ENCODE measurements at regions not wholly inside any gene's neighbourhood (a gene's known extent, or its start where the extent isn't known, plus 50 kb on each side); places are given as distances from the start of the nearest gene placed in this dataset.
"Not testable (repeated sequence)": the region's sequence is repeated elsewhere in the genome, so short reads cannot be mapped to it uniquely, and the experiment has no call there.

DNA sequence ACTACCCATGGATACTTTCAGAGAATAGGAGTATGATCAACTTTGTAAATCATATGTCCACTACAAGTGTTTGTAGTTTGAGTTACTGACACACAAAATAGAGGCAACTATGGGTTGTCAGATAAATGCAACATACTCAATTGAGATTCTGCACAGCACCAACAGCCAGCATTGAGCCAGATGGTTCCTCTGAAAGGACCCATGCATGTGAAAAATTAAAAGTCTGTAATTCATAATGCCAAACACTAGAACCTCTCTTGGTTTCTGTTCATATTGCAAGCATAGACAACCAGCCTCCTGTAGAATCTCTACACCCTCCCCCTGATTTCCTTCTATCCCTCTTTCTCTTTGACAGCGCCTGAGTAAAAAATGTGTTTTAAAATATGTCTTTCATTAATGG, 831.0 kb downstream of the C12orf50 start:
- H3K9me3 ChIP-seq (replicated peaks in 1 of 3), result no peaks in the 10 kb centered on the region
- H3K27ac ChIP-seq, result no peak overlapping the region
- DNase-seq, result no peak
- H3K4me1 ChIP-seq (replicated peaks in 1 of 2), result no peaks in the 10 kb centered on the region
- H3K4me3 ChIP-seq, result no peak overlapping the region
- TF ChIP-seq, protein P1, sequence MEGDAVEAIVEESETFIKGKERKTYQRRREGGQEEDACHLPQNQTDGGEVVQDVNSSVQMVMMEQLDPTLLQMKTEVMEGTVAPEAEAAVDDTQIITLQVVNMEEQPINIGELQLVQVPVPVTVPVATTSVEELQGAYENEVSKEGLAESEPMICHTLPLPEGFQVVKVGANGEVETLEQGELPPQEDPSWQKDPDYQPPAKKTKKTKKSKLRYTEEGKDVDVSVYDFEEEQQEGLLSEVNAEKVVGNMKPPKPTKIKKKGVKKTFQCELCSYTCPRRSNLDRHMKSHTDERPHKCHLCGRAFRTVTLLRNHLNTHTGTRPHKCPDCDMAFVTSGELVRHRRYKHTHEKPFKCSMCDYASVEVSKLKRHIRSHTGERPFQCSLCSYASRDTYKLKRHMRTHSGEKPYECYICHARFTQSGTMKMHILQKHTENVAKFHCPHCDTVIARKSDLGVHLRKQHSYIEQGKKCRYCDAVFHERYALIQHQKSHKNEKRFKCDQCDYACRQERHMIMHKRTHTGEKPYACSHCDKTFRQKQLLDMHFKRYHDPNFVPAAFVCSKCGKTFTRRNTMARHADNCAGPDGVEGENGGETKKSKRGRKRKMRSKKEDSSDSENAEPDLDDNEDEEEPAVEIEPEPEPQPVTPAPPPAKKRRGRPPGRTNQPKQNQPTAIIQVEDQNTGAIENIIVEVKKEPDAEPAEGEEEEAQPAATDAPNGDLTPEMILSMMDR (IDR thresholded peaks at IDR 0.05), result no peak
- TF ChIP-seq POLR2A (IDR thresholded peaks at IDR 0.05), result no peak
- no peaks in the 10 kb centered on the region for H3K36me3 ChIP-seq (replicated peaks in 1 of 2)
- H3K27me3 ChIP-seq, result no peaks in the 10 kb centered on the region
- intact Hi-C loops (cut with DNase I), result no loop called here
- WGBS, 4 donors, result 90 to 96% (median 92%) methylated on average over 1 of the region's 1 CpG

DNA sequence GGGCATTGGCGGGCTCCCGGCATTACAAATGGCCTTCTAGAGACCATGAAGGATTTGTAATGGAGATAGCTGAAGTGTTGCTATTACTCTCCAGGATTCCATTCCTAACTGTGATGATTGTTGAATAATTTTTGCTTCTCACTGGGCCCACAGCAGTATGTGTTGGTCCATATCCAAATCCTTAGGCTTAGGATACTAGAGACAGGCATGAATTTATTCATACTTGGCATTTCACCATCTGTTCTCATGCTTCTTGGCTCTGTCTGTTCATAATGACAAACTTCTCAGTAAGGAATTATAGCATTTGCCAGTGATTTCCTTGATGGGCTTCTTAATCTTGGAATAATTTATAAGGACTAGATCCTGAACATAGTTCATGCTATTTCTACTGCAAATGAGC, 832.9 kb downstream of the C12orf50 start:
- no peaks in the 10 kb centered on the region for H3K4me1 ChIP-seq (replicated peaks in 1 of 2)
- no peak overlapping the region for H3K27ac ChIP-seq
- no peaks in the 10 kb centered on the region for H3K9me3 ChIP-seq (replicated peaks in 1 of 3)
- no peak overlapping the region for H3K4me3 ChIP-seq
- no peak for DNase-seq
- intact Hi-C loops (cut with DNase I), result no loop called here
- no peak for TF ChIP-seq POLR2A (IDR thresholded peaks at IDR 0.05)
- TF ChIP-seq, protein P1 (IDR thresholded peaks at IDR 0.05), result no peak
- no peaks in the 10 kb centered on the region for H3K27me3 ChIP-seq
- H3K36me3 ChIP-seq (replicated peaks in 1 of 2), result no peaks in the 10 kb centered on the region
- 76 to 89% (median 79%) methylated on average over 2 of the region's 2 CpGs for WGBS, 4 donors

DNA sequence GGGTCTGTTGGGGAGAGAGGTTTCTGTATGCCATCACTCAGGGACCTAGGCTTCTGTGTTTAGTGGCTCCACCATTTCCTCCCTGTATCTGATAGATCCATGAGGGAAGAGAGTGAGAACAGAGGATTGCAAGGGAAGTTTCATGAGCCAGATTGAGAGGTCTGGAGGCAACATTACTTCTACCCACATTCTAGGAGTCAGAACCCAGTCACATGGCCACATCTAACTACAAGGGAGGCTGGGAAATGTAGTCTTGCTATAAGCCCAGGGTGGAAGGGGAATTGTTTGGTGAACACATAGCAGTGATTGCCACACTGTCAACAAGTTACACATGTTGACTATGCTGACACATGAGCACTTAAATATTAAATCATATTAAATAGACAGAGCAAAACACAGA, 834.8 kb downstream of the C12orf50 start:
- H3K4me3 ChIP-seq; H3K27ac ChIP-seq; H3K9me3 ChIP-seq (replicated peaks in 1 of 3); H3K4me1 ChIP-seq (replicated peaks in 1 of 2); intact Hi-C loops (cut with DNase I); DNase-seq; H3K27me3 ChIP-seq; H3K36me3 ChIP-seq (replicated peaks in 1 of 2): not testable (repeated sequence)

DNA sequence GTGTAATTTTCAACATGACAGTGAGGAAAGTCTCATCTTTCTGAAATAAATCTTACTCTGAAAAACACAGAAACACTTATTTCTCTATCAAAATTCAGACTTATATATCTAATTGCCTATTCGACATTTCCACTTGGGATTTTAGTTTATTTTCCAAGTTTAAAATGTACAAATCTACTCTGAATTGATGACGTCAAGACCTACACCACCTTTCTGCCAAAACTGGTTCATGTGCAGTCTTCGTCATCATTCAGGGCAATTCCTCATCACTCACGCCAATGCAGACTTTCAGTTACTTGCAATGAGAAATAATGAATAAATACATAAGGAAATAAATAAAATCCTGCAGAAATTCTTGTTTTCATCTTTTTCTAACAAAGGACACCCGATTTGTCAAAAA, 843.8 kb downstream of the C12orf50 start:
- Histone ChIP-seq H3K36me3 (replicated peaks in 1 of 2) (no peaks in the 10 kb centered on the region), H3K9me3 (replicated peaks in 1 of 3) (no peaks in the 10 kb centered on the region), H3K4me3 (no peak overlapping the region), H3K27ac (no peak overlapping the region), H3K4me1 (replicated peaks in 1 of 2) (no peaks in the 10 kb centered on the region), H3K27me3 (no peaks in the 10 kb centered on the region)
- WGBS, 4 donors, result 64 to 81% (median 76%) methylated on average over 5 of the region's 5 CpGs
- DNase-seq, result no peak
- intact Hi-C loops (cut with DNase I), result no loop called here
- TF ChIP-seq, protein P1 (IDR thresholded peaks at IDR 0.05), result no peak
- TF ChIP-seq POLR2A (IDR thresholded peaks at IDR 0.05), result no peak

DNA sequence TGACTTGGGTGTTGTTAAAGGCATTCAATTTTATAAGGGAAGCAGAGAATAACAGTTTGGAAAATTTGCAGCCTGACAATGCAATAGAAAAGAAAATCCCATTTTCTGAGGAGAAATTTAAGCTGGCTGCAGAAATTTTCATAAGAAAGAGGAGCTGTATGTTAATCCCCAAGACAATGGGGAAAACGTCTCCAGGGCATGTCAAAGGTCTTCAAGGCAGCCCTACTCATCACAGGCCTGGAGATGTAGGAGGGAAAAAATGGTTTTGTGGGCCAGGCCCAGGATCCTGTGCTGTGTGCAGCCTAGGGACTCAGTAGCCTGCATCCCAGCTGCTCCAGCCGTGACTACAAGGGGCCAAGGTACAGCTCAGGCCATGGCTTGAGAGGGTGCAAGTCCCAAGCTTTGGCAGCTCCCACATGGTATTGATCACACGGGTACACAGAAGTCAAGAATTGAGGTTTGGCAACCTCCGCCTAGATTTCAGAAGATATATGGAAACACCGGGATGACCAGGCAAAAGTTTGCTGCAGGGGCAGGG, 846.4 kb downstream of the C12orf50 start:
- no peaks in the 10 kb centered on the region for H3K4me1 ChIP-seq (replicated peaks in 1 of 2)
- intact Hi-C loops (cut with DNase I), result no loop called here
- no peak overlapping the region for H3K27ac ChIP-seq
- TF ChIP-seq, protein P1 (IDR thresholded peaks at IDR 0.05), result no peak
- TF ChIP-seq POLR2A (IDR thresholded peaks at IDR 0.05), result no peak
- H3K4me3 ChIP-seq, result no peak overlapping the region
- H3K36me3 ChIP-seq (replicated peaks in 1 of 2), result no peaks in the 10 kb centered on the region
- DNase-seq, result no peak
- 74 to 81% (median 78%) methylated on average over 5 of the region's 5 CpGs for WGBS, 4 donors
- H3K9me3 ChIP-seq (replicated peaks in 1 of 3), result no peaks in the 10 kb centered on the region
- H3K27me3 ChIP-seq, result no peaks in the 10 kb centered on the region
